OCI-LY1 (cell line): ENCODE measurements at regions not wholly inside any gene's neighbourhood (a gene's known extent, or its start where the extent isn't known, plus 50 kb on each side); places are given as distances from the start of the nearest gene placed in this dataset.

Source experiments
- H2AFZ ChIP-seq: fragments of 200-600 bp; sonication (generic), shearing (Covaris generic); 2 replicates; pipeline ENCODE4 v1.6.0; 2014; ENCODE audit warnings: antibody characterized with exemption, mild to moderate bottlenecking, low read length
- H3F3A ChIP-seq: fragments of 200-600 bp; sonication (generic), shearing (Covaris generic); 2 replicates; pipeline ENCODE4 v1.6.0; 2014; ENCODE audit warnings: mild to moderate bottlenecking, antibody characterized with exemption, low read length, moderate library complexity; ENCODE audit not compliant: insufficient read depth
- H3K27ac ChIP-seq: fragments of 200-600 bp; sonication (generic); 2 replicates; pipeline ENCODE4 v1.5.1; 2014; ENCODE audit warnings: low read length, mixed run types, mild to moderate bottlenecking, low read depth; ENCODE audit not compliant: poor library complexity, severe bottlenecking
- H3K27me3 ChIP-seq: fragments of 200-600 bp; sonication (generic); 2 replicates; pipeline ENCODE4 v1.6.0; 2014; ENCODE audit warnings: antibody characterized with exemption, mild to moderate bottlenecking, low read length, moderate library complexity; ENCODE audit not compliant: insufficient read depth
- H3K36me3 ChIP-seq: fragments of 200-600 bp; sonication (generic); 2 replicates; pipeline ENCODE4 v1.6.1; 2014; ENCODE audit warnings: mild to moderate bottlenecking, antibody characterized with exemption, low read length, moderate library complexity, mixed read lengths; ENCODE audit not compliant: insufficient read depth
- H3K4me1 ChIP-seq: fragments of 200-600 bp; sonication (generic); 2 replicates; pipeline ENCODE4 v1.5.1; 2014; ENCODE audit warnings: mild to moderate bottlenecking, low read length, moderate library complexity; ENCODE audit not compliant: insufficient read depth, severe bottlenecking
- H3K4me2 ChIP-seq: fragments of 200-600 bp; sonication (generic), shearing (Covaris generic); 2 replicates; pipeline ENCODE4 v1.6.1; 2014; ENCODE audit warnings: low read length
- H3K4me3 ChIP-seq: fragments of 200-600 bp; sonication (generic); 2 replicates; pipeline ENCODE4 v1.5.1; 2014; ENCODE audit warnings: low read length, low read depth, mild to moderate bottlenecking, mixed read lengths; ENCODE audit not compliant: poor library complexity, severe bottlenecking
- H3K79me2 ChIP-seq: fragments of 200-600 bp; shearing (Covaris generic); 2 replicates; pipeline ENCODE4 v1.6.1; 2016; ENCODE audit warnings: mixed run types, low read length, mixed read lengths; ENCODE audit not compliant: insufficient read depth
- H3K9ac ChIP-seq: fragments of 200-600 bp; sonication (generic), shearing (Covaris generic); 2 replicates; pipeline ENCODE4 v1.6.1; 2014; ENCODE audit warnings: mild to moderate bottlenecking, low read length, mixed read lengths
- H3K9me2 ChIP-seq: fragments of 200-600 bp; sonication (generic), shearing (Covaris generic); 2 replicates; pipeline ENCODE4 v1.6.1; 2014; ENCODE audit warnings: low read depth, mild to moderate bottlenecking, low read length, mixed read lengths
- H3K9me3 ChIP-seq: fragments of 200-600 bp; shearing (Covaris generic); 2 replicates; pipeline ENCODE4 v1.6.1; 2014; ENCODE audit warnings: low read length, mixed read lengths
- H4K20me1 ChIP-seq: fragments of 200-600 bp; sonication (generic), shearing (Covaris generic); 2 replicates; pipeline ENCODE4 v1.6.0; 2016; ENCODE audit warnings: mild to moderate bottlenecking, low read length; ENCODE audit not compliant: insufficient read depth
- EZH2 ChIP-seq: fragments of 200-600 bp; sonication (generic), shearing (Covaris generic); IDR thresholded peaks from 2 replicates; pipeline ENCODE4 v1.8.0; 2017; ENCODE audit warnings: borderline replicate concordance, mixed run types, mild to moderate bottlenecking, antibody characterized with exemption, low read length, moderate library complexity, mixed read lengths
- TF ChIP-seq, protein P1 (sequence below): fragments of 200-600 bp; sonication (generic), shearing (Covaris generic); IDR thresholded peaks from 2 replicates; pipeline ENCODE4 v1.5.1; 2017; ENCODE audit warnings: mild to moderate bottlenecking, antibody characterized with exemption, low read length, moderate library complexity, mixed read lengths

DNA sequence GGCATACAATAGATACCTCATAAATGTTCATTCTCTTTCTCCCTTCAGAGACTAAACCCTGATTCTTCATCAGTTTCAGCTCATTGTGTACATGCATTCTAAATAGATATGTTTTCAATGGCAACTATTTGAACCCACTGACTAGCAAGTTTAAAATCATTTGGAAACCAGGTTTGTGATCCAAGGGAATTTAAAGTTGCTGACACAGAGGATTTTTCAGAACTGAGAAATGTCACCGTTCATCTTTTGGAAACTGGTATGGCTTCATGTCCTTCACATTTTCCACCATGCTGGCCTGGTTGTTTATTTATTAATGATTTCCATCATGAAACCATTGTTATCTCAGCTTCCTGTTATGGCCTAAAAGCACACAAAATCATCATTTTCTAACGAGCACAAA lies 81.8 kb upstream of the BARHL2 start:
- Histone ChIP-seq H3K27ac (no peak overlapping the region), H2AFZ (no peak overlapping the region), H3K9me3 (no peaks in the 10 kb centered on the region), H3K4me3 (no peak overlapping the region), H3K36me3 (no peaks in the 10 kb centered on the region), H3K4me1 (no peaks in the 10 kb centered on the region), H3K4me2 (no peak overlapping the region), H3K79me2 (no peaks in the 10 kb centered on the region), H3K9me2 (no peaks in the 10 kb centered on the region), H4K20me1 (no peaks in the 10 kb centered on the region), H3F3A (no peaks in the 10 kb centered on the region), H3K9ac (no peak overlapping the region), H3K27me3 (no peaks in the 10 kb centered on the region)
- TF ChIP-seq EZH2: no peak
- TF ChIP-seq, protein P1, sequence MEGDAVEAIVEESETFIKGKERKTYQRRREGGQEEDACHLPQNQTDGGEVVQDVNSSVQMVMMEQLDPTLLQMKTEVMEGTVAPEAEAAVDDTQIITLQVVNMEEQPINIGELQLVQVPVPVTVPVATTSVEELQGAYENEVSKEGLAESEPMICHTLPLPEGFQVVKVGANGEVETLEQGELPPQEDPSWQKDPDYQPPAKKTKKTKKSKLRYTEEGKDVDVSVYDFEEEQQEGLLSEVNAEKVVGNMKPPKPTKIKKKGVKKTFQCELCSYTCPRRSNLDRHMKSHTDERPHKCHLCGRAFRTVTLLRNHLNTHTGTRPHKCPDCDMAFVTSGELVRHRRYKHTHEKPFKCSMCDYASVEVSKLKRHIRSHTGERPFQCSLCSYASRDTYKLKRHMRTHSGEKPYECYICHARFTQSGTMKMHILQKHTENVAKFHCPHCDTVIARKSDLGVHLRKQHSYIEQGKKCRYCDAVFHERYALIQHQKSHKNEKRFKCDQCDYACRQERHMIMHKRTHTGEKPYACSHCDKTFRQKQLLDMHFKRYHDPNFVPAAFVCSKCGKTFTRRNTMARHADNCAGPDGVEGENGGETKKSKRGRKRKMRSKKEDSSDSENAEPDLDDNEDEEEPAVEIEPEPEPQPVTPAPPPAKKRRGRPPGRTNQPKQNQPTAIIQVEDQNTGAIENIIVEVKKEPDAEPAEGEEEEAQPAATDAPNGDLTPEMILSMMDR: no peak

DNA sequence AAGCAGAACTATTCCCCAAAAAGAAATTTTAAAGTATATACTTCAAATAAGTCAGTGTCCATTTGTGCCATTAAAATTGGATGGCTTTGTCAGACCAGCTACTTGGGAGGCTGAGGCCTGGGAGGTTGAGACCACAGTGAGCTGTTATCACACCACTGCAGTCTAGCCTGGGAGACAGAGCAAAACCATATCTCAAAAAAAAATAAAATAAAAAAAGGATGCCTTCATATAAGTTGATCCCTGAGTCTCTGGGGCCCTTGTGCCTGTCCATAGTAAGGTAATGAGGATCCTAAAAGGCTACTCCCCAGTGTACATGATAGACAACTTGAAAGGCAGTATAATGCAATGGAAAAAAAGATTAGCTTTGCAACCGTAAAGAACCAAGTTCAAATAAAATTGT lies 81.2 kb upstream of the BARHL2 start:
- H3K4me1 ChIP-seq: no peaks in the 10 kb centered on the region
- H3K36me3 ChIP-seq: no peaks in the 10 kb centered on the region
- no peaks in the 10 kb centered on the region for H3K79me2 ChIP-seq
- no peaks in the 10 kb centered on the region for H3K27me3 ChIP-seq
- H3K9me2 ChIP-seq: no peaks in the 10 kb centered on the region
- H3K27ac ChIP-seq: no peak overlapping the region
- TF ChIP-seq, protein P1: no peak
- no peak for TF ChIP-seq EZH2
- H2AFZ ChIP-seq: no peak overlapping the region
- H3K9ac ChIP-seq: no peak overlapping the region
- H3K9me3 ChIP-seq: no peaks in the 10 kb centered on the region
- no peaks in the 10 kb centered on the region for H4K20me1 ChIP-seq
- no peak overlapping the region for H3K4me3 ChIP-seq
- H3K4me2 ChIP-seq: no peak overlapping the region
- H3F3A ChIP-seq: no peaks in the 10 kb centered on the region

DNA sequence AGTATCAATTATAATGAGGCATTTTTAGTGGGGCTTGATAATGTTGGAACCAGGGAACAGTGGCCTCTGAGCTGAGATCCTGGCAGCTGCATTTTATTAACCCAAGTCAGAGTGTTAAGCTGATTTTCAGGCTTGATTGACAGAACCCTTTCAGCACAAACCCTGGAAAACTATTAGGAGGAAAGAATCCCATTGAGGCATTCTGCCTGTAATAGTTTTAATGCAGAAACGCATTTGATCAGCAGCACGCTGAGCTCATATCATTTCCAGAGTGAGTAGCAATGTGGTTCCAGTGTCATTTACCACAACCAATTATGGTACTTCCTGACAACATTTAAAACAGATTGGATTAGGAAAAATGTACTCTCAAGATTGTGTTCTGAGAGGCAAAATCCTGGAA lies 78.3 kb upstream of the BARHL2 start:
- no peaks in the 10 kb centered on the region for H3K79me2 ChIP-seq
- TF ChIP-seq, protein P1: no peak
- no peak for TF ChIP-seq EZH2
- no peaks in the 10 kb centered on the region for H3K9me3 ChIP-seq
- no peak overlapping the region for H3K4me2 ChIP-seq
- no peaks in the 10 kb centered on the region for H4K20me1 ChIP-seq
- no peak overlapping the region for H3K4me3 ChIP-seq
- no peak overlapping the region for H3K27ac ChIP-seq
- no peak overlapping the region for H3K9ac ChIP-seq
- no peaks in the 10 kb centered on the region for H3K4me1 ChIP-seq
- no peaks in the 10 kb centered on the region for H3K36me3 ChIP-seq
- no peaks in the 10 kb centered on the region for H3F3A ChIP-seq
- 0 out of 2 replicates have a peak, but pooled peaks cover 3% of the 10 kb centered on the region for H3K27me3 ChIP-seq
- H3K9me2 ChIP-seq: no peaks in the 10 kb centered on the region
- no peak overlapping the region for H2AFZ ChIP-seq
